ENCODE measurements at regions not wholly inside any gene's neighbourhood (a gene's known extent, or its start where the extent isn't known, plus 50 kb on each side); places are given as distances from the start of the nearest gene placed in this dataset.
"Not testable (repeated sequence)": the region's sequence is repeated elsewhere in the genome, so short reads cannot be mapped to it uniquely, and the experiment has no call there.

DNA sequence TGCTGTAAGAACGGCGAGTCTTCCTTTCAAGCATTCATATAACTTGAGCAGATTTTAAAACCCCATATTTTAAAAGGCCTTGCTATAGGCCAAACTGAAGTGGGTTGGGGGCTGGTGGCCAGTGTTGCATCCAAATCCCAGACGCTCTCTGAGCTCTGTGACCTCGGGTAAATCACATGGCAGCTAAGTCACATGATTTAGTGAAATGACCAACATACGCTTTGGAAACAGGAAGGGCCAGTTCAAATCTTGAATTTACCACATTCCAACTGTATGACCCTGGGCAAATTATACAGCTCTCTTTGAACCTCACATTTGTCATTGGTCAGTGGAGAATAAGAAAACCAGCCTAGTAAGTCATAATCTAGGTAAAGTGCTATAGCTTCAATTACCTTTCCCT, 519.3 kb downstream of the HAPSTR1 start:
- DNase-seq (ENCODE audit: low read depth in 3 of 3, low spot score in 1 of 3), result no peak

- DNase-seq (ENCODE audit: low read depth in 3 of 3, low spot score in 1 of 3), result no peak
Observed at GRCh38 chr16:9612267-9612666, 520.8 kb downstream of the HAPSTR1 start.

DNA sequence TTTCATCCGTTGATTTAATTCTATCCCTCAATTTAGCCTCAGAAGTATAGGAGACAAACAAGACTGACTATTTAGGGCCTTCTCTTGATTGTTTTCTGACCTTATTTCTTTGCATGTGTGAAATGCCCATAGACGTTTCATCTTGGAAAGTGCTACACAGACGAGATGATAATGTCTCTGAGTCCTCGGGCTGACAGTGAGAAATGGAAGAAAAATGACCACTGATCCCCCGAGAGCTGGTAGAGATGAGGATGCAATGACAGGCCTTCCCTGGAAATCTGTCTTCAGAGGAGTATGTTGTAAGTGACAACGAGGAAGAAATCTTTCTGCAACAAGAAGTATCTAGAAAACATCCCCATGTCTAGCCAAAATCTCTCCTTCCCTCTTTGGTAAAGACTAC, 522.9 kb downstream of the HAPSTR1 start:
- DNase-seq (ENCODE audit: low read depth in 3 of 3, low spot score in 1 of 3), result no peak

GRCh38 chr16:9622268-9622667, 530.8 kb downstream of the HAPSTR1 start:
- DNase-seq (ENCODE audit: low read depth in 3 of 3, low spot score in 1 of 3), result no peak

- no peak for DNase-seq (ENCODE audit: low read depth in 3 of 3, low spot score in 1 of 3)
Observed at GRCh38 chr16:9625122-9625521, 533.7 kb downstream of the HAPSTR1 start.

GRCh38 chr16:9627427-9627826, 536.0 kb downstream of the HAPSTR1 start:
- no peak for DNase-seq (ENCODE audit: low read depth in 3 of 3, low spot score in 1 of 3)

GRCh38 chr16:9630119-9630518, 538.7 kb downstream of the HAPSTR1 start:
- no peak for DNase-seq (ENCODE audit: low read depth in 3 of 3, low spot score in 1 of 3)

GRCh38 chr16:9630985-9631384, 539.5 kb downstream of the HAPSTR1 start:
- DNase-seq (ENCODE audit: low read depth in 3 of 3, low spot score in 1 of 3), result no peak

DNA sequence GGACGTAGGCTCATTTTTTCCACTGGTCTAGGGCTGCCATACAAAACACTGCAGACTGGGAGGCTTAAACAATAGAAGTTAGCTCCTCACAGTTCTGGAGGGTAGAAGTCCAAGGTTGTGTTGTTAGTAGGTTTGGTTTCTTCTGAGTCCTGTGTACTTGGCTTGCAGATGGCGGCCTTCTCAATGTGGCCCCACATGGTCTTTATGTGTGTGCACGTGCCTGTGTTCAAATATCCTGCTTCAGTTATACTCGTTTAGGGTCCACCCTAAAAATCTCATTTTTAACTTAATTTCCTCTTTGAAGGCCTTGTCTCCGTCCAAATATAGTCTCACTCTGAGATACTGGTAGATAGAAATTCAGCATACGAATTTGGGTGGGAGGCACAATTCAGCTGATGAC, 542.4 kb downstream of the HAPSTR1 start:
- DNase-seq (ENCODE audit: low read depth in 3 of 3, low spot score in 1 of 3), result no peak

DNA sequence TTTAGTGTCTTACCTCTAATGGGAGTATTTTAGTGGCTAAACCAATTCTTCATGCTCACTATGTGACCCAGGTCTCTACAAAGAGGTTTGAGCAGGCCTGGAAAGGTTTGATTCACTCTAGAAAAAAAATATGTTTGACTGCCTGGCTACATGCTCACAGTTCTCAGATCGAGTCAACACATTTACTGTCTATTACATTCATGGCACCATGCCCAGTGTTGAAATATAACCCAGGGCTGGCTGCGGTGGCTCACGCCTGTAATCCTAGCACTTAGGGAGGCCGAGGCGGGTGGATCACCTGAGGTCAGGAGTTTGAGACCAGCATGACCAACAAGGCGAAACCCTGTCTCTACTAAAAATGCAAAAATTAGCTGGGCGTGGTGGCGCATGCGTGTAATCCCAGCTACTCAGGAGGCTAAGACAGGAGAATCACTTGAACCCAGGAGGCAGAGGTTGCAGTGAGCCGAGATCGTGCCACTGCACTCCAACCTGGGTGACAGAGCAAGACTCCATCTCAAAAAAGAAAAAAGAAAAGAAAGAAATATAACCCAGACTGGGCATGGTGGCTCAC, 543.8 kb downstream of the HAPSTR1 start:
- DNase-seq (ENCODE audit: low read depth in 3 of 3, low spot score in 1 of 3), result not testable (repeated sequence)

DNA sequence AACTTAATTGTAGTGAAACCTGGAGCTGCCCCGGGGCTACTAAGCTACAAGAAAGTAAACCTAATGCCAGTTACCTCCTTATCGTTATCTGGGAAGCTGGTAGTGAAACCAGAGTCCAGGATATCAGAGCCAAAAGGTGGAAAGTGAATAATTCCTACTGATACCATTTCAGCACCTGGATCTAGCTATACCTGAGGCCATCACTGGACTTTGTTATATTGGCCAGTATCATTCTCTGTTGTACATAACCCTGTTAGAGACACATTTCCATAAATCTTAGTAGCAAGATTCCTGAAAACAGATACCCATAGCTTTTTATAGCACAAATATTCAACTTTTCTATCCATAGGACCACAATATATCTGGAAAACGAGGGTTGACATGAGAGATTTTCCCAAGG, 538.0 kb downstream of the GRIN2A start:
- DNase-seq (ENCODE audit: low read depth in 3 of 3, low spot score in 1 of 3), result no peak

DNA sequence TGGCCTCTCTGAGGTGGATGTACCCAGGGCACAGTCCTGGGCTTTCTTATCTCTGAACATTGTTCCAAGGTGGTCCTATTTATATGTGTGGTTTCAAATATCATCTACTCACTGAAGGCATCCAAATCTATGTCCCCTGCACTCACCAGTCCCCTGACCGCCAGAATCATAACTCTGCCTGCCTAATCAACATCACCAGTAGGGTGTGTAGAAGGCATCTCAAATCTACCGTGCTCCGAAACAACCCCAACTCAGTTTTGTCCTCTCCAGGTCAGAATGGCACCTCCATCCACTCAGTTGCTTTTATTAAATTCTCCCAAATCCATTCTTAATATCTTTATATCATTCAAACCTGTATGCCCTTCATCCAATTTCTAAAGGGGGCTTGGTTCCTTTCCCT, 536.3 kb downstream of the GRIN2A start:
- DNase-seq (ENCODE audit: low read depth in 3 of 3, low spot score in 1 of 3), result no peak

DNA sequence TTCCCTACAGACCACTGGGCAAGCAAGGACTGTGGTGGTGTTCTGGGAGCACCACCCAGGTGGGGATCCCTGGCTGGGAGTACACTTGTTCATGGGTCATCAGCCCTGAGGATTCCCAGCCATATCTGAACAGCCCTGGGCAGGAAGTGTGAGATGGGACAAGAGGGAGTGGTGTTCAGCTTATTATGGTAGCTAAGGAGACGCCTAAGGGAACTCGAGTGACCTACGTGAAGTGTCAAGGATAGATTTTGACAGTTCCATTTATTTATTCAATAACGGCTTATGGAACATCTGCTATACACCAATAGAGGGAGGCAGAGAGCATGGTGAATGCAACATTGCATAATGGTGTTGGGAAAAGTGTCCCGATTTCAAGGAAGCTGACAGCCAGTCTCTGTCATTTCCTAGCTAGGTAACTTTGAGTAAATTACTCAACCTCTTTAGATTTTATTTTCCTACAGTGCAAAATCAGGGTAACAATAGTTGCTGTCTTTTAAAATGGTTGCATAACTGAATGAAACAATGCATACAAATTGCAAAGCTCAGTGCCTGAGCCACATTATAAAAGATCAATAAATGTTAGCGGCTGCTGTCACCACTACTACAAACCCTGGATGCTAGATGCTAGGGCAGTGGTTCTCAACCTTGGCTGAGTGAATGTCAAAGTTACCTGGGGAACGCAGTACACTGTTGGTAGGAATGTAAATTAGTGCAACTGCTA, 534.1 kb downstream of the GRIN2A start:
- DNase-seq (ENCODE audit: low read depth in 3 of 3, low spot score in 1 of 3), result no peak

- DNase-seq (ENCODE audit: low read depth in 3 of 3, low spot score in 1 of 3), result no peak
Observed at GRCh38 chr16:9650284-9650683, 531.9 kb downstream of the GRIN2A start.

GRCh38 chr16:9655051-9655450, 527.2 kb downstream of the GRIN2A start:
- DNase-seq (ENCODE audit: low read depth in 3 of 3, low spot score in 1 of 3), result no peak

DNA sequence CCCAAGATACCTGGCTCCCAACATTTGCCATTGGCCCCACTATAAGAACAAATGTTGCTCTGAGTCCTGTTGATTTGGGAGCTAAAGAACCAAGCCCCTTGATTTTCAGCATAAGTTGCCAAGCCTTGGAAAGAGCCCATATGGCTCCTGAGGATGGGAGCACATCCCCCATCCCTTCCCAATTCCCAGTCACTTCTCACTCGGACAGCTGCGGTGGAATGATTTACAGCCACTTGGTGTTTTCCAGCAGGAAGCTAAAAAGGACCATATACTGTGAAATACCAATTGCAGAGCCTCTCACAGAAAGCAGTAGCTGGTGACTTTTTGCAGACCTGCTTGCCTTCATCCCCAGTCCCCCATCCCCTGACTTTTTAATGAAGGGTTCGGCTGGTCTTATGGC, 524.6 kb downstream of the GRIN2A start:
- no peak for DNase-seq (ENCODE audit: low read depth in 3 of 3, low spot score in 1 of 3)

DNA sequence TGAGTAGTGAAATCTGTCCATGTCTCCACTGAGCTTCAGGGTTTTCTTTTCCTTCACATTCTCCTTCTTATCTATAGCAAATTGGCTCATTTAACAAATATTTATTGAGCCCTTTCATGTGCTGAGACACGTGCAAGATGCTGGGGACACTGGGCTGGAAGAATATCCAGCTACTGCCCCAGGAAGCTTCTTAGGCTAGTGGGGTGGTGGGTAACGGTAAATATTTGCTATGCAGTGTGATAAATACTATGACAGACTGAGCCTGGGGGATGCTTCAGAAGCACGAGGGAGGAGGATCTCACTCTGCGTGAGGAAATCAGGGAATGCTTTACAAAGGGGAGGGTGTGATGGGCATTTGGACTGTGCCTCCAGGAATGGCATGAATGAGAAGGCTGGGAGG, 524.1 kb downstream of the GRIN2A start:
- no peak for DNase-seq (ENCODE audit: low read depth in 3 of 3, low spot score in 1 of 3)

- no peak for DNase-seq (ENCODE audit: low read depth in 3 of 3, low spot score in 1 of 3)
Observed at GRCh38 chr16:9658586-9658985, 523.6 kb downstream of the GRIN2A start.

- no peak for DNase-seq (ENCODE audit: low read depth in 3 of 3, low spot score in 1 of 3)
Observed at GRCh38 chr16:9660898-9661297, 521.3 kb downstream of the GRIN2A start.

GRCh38 chr16:9661336-9662017, 520.8 kb downstream of the GRIN2A start:
- DNase-seq (ENCODE audit: low read depth in 3 of 3, low spot score in 1 of 3), result no peak

- no peak for DNase-seq (ENCODE audit: low read depth in 3 of 3, low spot score in 1 of 3)
Observed at GRCh38 chr16:9663588-9663987, 518.6 kb downstream of the GRIN2A start.

DNA sequence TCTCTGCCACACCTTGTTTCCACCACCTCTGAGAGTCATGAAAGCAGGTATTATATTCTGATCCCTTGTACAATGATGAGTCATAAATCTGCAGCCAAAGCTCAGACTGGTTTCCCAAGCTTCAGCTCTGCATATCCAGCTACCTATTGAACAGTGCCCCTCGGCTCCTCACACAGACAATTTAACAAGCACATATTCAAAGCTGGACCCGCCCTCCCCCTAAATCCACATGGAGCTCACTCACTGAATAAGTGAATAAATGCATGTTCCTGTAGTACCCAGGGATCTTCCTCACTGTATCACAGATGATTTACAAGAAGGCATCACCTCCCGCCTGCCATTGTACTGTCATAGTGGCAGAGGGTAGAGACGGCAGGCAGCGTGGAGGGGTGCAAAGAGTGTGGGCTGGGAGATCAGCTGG, 516.4 kb downstream of the GRIN2A start:
- DNase-seq (ENCODE audit: low read depth in 3 of 3, low spot score in 1 of 3), result no peak

Measured in stimulated activated CD4-positive, alpha-beta T cell treated with anti-CD3 and anti-CD28 coated beads, TNF-alpha, amount 100 ng/mL, for 1 hour (primary cell).